Neural cell (in vitro differentiated cells): ENCODE measurements at regions not wholly inside any gene's neighbourhood (a gene's known extent, or its start where the extent isn't known, plus 50 kb on each side); places are given as distances from the start of the nearest gene placed in this dataset.

Source experiments
- H2AFZ ChIP-seq: fragments of 200-600, 300-800 bp; sonication (generic), shearing (Covaris generic); 2 replicates; pipeline ENCODE4 v1.6.0; 2014; ENCODE audit warnings: low read depth, mild to moderate bottlenecking, antibody characterized with exemption, low read length, moderate library complexity
- H3F3A ChIP-seq: fragments of 200-600 bp; shearing (Covaris generic); 2 replicates; pipeline ENCODE4 v1.6.1; 2016; ENCODE audit warnings: mild to moderate bottlenecking, moderate library complexity, mixed read lengths, antibody characterized with exemption, low read length; ENCODE audit not compliant: insufficient read depth, poor library complexity, severe bottlenecking
- H3K27ac ChIP-seq: fragments of 200-600, 300-800 bp; sonication (generic), shearing (Covaris generic); 2 replicates; pipeline ENCODE4 v1.5.1; 2014; ENCODE audit warnings: mild to moderate bottlenecking, low read length, moderate library complexity
- H3K27me3 ChIP-seq: fragments of 300-800, 200-600 bp; sonication (generic), shearing (Covaris generic); 2 replicates; pipeline ENCODE4 v1.6.0; 2014; ENCODE audit warnings: mild to moderate bottlenecking, low read depth, low read length, moderate library complexity; ENCODE audit not compliant: insufficient read depth
- H3K36me3 ChIP-seq: fragments of 300-800, 200-600 bp; sonication (generic), shearing (Covaris generic); 2 replicates; pipeline ENCODE4 v1.5.1; 2014; ENCODE audit warnings: mild to moderate bottlenecking, antibody characterized with exemption, low read length, moderate library complexity; ENCODE audit not compliant: insufficient read depth
- H3K4me2 ChIP-seq: fragments of 300-800, 200-600 bp; sonication (generic), shearing (Covaris generic); 2 replicates; pipeline ENCODE4 v1.6.0; 2014; ENCODE audit warnings: mild to moderate bottlenecking, low read length
- H3K4me3 ChIP-seq: fragments of 300-800, 200-600 bp; sonication (generic), shearing (Covaris generic); 2 replicates; pipeline ENCODE4 v1.5.1; 2014; ENCODE audit warnings: mild to moderate bottlenecking, low read length, moderate library complexity
- H3K79me2 ChIP-seq: fragments of 200-600 bp; shearing (Covaris generic); replicated peaks from 2 replicates; pipeline ENCODE4 v1.6.0; 2014; ENCODE audit warnings: mild to moderate bottlenecking, low read length, moderate library complexity; ENCODE audit not compliant: insufficient read depth
- H3K9ac ChIP-seq: fragments of 300-800, 200-600 bp; sonication (generic), shearing (Covaris generic); 2 replicates; pipeline ENCODE4 v1.6.1; 2016; ENCODE audit warnings: mild to moderate bottlenecking, low read length, mixed read lengths
- H3K9me2 ChIP-seq: fragments of 200-600 bp; shearing (Covaris generic); 2 replicates; pipeline ENCODE4 v1.6.1; 2016; ENCODE audit warnings: mild to moderate bottlenecking, low read length, mixed read lengths; ENCODE audit not compliant: insufficient read depth
- H3K9me3 ChIP-seq: fragments of 200-600, 300-800 bp; sonication (generic), shearing (Covaris generic); 2 replicates; pipeline ENCODE4 v1.6.1; 2016; ENCODE audit warnings: mild to moderate bottlenecking, mixed run types, low read length, moderate library complexity, mixed read lengths
- H4K20me1 ChIP-seq: fragments of 200-600 bp; shearing (Covaris generic); 2 replicates; pipeline ENCODE4 v1.6.1; 2016; ENCODE audit warnings: mild to moderate bottlenecking, mixed run types; ENCODE audit not compliant: insufficient read depth
- CTCF ChIP-seq: fragments of 450-650 bp; IDR thresholded peaks from 2 replicates; pipeline ENCODE4 v1.5.1; 2014; ENCODE audit warnings: antibody characterized with exemption, mild to moderate bottlenecking, moderate library complexity; ENCODE audit not compliant: poor library complexity, severe bottlenecking
- EP300 ChIP-seq: fragments of 450-650 bp; conservative IDR thresholded peaks from 2 replicates; pipeline ENCODE4 v1.6.1; 2014; ENCODE audit warnings: antibody characterized with exemption, mild to moderate bottlenecking, moderate library complexity; ENCODE audit not compliant: poor library complexity, severe bottlenecking
- EZH2 ChIP-seq: fragments of 200-600, 300-800 bp; shearing (Covaris generic), sonication (generic); IDR thresholded peaks from 2 replicates; pipeline ENCODE4 v1.6.1; 2014; ENCODE audit warnings: antibody characterized with exemption, low read length, borderline replicate concordance, mild to moderate bottlenecking; ENCODE audit not compliant: insufficient read depth, poor library complexity, severe bottlenecking
- MXI1 ChIP-seq: fragments of 450-650 bp; conservative IDR thresholded peaks from 2 replicates; pipeline ENCODE4 v1.6.1; 2014; ENCODE audit warnings: antibody characterized with exemption, mild to moderate bottlenecking; ENCODE audit not compliant: poor library complexity, severe bottlenecking
- POLR2AphosphoS5 ChIP-seq: IDR thresholded peaks from 2 replicates; pipeline ENCODE4 v1.6.1; 2012
- RAD21 ChIP-seq: fragments of 450-650 bp; conservative IDR thresholded peaks from 2 replicates; pipeline ENCODE4 v1.6.1; 2014; ENCODE audit warnings: antibody characterized with exemption, mild to moderate bottlenecking, moderate library complexity
- REST ChIP-seq: IDR thresholded peaks from 2 replicates; pipeline ENCODE4 v1.6.1; 2012; ENCODE audit warnings: borderline replicate concordance
- SMC3 ChIP-seq: fragments of 450-650 bp; conservative IDR thresholded peaks from 2 replicates; pipeline ENCODE4 v1.6.1; 2014; ENCODE audit warnings: antibody characterized with exemption, mild to moderate bottlenecking, moderate library complexity; ENCODE audit not compliant: poor library complexity
- TAF1 ChIP-seq: IDR thresholded peaks from 2 replicates; pipeline ENCODE4 v1.6.1; 2012; ENCODE audit warnings: low read depth

- Histone ChIP-seq H3K9me3 (no peaks in the 10 kb centered on the region), H3K9me2 (no peaks in the 10 kb centered on the region), H4K20me1 (no peaks in the 10 kb centered on the region), H3K4me3 (no peak overlapping the region), H3K27me3 (no peaks in the 10 kb centered on the region), H3F3A (no peaks in the 10 kb centered on the region), H3K4me2 (no peak overlapping the region), H3K9ac (no peak overlapping the region), H2AFZ (no peak overlapping the region), H3K36me3 (no peaks in the 10 kb centered on the region), H3K79me2 (no peaks in the 10 kb centered on the region), H3K27ac (no peak overlapping the region)
- TF ChIP-seq POLR2AphosphoS5 (no peak), RAD21 (no peak)
Measured at GRCh38 chr10:8527773-8528172, 473.3 kb downstream of the GATA3 start.

GRCh38 chr10:8531116-8531515 lies 476.6 kb downstream of the GATA3 start:
- Histone ChIP-seq H4K20me1 (no peaks in the 10 kb centered on the region), H3K27me3 (no peaks in the 10 kb centered on the region), H3K36me3 (no peaks in the 10 kb centered on the region), H3K27ac (no peak overlapping the region), H3K9me2 (no peaks in the 10 kb centered on the region), H2AFZ (no peak overlapping the region), H3K4me3 (no peak overlapping the region), H3K9me3 (no peaks in the 10 kb centered on the region), H3F3A (no peaks in the 10 kb centered on the region), H3K4me2 (no peak overlapping the region), H3K9ac (no peak overlapping the region), H3K79me2 (no peaks in the 10 kb centered on the region)
- TF ChIP-seq SMC3 (no peak), MXI1 (no peak), TAF1 (no peak), EZH2 (no peak), POLR2AphosphoS5 (no peak), REST (no peak), CTCF (no peak), RAD21 (no peak), EP300 (no peak)

GRCh38 chr10:8532647-8533046 lies 478.2 kb downstream of the GATA3 start:
- Histone ChIP-seq H3K9me3 (no peaks in the 10 kb centered on the region), H3K4me3 (no peak overlapping the region), H3F3A (no peaks in the 10 kb centered on the region), H3K27me3 (no peaks in the 10 kb centered on the region), H4K20me1 (no peaks in the 10 kb centered on the region), H3K27ac (no peak overlapping the region), H3K36me3 (no peaks in the 10 kb centered on the region), H2AFZ (no peak overlapping the region), H3K79me2 (no peaks in the 10 kb centered on the region), H3K4me2 (no peak overlapping the region), H3K9ac (no peak overlapping the region), H3K9me2 (no peaks in the 10 kb centered on the region)
- no peak for TF ChIP-seq REST
